HG03460 (cell line): ENCODE measurements at regions not wholly inside any gene's neighbourhood (a gene's known extent, or its start where the extent isn't known, plus 50 kb on each side); places are given as distances from the start of the nearest gene placed in this dataset.

Experiments used
- ATAC-seq: cut with Tn5 transposase; IDR thresholded peaks from one replicate; pipeline ENCODE4 v1.9.1; 2021; ENCODE audit not compliant: unreplicated experiment

DNA sequence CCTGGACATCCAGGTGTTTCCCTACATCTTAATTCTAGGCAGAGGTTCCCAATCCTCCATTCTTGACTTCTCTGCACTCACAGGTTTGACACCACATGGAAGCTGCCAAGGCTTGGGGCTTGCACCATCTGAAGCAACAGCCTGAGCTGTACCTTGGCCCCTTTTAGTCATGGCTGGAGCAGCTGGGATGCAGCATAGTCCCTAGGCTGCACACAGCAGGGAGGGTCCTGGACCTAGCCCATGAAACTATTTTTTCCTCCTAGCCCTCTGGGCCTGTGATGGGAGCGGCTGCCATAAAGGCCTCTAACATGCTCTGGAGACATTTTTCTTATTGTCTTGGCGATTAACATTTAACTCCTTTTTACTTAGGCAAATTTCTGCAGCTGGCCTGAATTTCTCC, 417.2 kb upstream of the FLRT2 start:
- no peak for ATAC-seq

DNA sequence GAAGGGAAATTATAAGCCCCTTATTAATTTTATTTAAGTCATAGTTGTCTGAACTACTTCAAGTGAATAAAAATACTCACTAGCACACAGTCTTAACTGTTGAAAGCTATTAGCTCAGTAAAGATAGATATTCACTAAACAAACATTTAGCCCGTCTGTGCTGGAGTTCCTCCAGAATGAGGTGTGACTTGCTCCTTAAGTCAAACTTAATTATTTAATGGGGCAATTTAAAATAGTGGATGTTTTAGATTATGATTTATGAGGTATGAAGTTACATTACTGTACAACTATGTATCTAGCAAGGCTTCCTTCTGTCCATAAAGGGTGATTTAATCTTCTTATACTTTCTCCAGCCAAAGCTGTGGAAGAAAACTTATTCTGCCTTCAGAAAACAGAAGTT, 414.0 kb upstream of the FLRT2 start:
- no peak for ATAC-seq

DNA sequence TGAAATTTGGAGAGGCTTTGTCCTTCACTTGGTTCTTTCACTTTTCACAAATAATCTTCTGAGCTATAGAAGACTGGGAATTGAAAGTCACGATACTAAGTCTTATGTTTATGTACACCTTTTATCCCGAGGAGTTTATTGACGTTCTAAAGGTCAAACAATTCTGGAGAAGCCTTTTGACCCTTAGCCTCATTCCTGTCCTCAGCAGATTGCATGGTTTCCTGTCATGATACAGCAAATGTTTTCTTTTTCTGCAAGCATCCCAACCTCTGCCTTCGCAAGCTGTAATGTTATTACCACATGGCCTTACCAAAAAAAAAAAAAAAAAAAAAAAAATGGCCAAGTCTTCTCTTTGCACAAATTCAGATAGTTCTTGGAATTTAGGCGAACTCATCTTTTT, 411.7 kb upstream of the FLRT2 start:
- ATAC-seq: no peak

DNA sequence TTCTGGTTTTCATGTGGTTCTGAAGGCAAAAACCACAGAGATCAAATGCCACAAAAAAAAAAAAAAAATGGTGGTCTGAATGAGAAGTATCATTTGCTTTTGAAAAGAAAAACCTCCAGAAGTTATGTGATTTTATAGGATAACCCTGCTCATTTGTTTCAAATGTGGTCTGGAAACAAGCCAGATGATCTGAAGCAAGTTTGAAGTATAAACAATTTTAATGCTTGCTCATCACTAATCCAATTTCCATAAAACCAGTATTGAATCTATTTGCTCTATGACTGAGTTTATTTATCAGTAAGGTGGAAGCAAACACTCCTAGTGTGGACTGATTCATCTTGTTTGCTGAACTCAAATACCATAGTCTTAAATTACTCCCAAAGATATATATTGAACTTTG, 407.3 kb upstream of the FLRT2 start:
- no peak for ATAC-seq

DNA sequence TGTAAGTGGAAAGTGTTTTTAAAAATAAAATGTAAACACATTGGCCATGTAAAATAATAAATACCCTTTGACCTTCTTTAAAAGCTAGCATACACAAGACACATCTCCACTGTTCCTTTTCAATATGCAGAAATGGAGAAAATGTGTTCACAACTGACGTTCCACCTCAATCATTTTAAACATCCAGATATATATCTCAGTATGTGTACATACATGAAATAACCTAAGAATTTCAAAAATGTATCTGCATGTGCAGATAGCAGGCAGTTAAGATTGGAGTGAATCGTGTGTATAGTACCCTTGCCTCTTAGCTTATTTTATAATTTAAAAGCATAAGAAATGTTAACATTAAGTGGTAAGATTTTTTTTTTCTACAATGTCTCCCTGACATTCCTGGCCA, 406.2 kb upstream of the FLRT2 start:
- no peak for ATAC-seq

DNA sequence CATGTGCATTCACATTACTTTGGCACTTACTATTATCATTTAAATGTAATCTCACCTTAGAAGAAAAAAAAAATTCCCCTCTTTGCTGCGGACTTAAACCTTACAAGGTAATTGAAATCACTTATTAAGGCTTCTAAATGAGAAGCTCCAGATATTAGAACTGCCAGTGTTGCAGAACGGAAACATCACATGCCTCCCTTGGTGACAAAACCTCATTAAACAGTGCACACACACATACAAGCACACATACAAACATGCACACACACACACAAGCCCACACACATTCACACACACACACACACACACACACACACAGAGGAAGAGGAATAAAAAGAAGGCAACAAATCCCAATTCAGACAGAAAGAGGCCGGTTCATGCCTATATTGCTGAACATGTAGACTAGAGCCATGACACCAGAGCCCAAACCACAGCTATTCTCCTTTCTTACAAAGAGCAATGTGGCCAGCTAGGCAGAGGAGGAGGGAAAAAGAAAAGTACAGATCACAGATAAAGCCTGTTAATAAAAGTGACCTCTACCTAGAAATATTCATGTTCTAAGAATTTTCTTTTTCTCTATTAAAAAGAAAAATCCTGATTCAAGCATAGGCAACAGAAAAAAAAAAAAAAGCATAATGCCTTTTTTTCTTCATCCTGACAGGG, 405.2 kb upstream of the FLRT2 start:
- ATAC-seq: no peak

DNA sequence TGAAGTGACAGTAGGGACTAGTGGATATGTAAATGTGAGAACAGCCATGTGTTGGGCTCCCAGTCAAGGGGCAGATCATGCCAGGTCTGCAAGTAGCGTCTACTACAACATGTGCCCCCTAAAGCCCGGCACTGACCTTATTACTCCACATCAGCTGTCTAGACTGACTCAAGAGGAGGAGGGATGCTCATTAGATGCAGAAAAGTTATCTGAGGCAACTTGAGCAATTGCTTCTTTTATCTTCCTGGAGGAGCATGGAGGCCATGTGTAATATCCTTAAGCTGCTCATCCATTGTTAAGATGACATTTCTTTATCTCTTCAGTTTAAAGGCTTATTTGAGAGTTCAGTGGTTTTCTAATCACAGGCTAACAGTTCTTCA, 404.7 kb upstream of the FLRT2 start:
- ATAC-seq: no peak

DNA sequence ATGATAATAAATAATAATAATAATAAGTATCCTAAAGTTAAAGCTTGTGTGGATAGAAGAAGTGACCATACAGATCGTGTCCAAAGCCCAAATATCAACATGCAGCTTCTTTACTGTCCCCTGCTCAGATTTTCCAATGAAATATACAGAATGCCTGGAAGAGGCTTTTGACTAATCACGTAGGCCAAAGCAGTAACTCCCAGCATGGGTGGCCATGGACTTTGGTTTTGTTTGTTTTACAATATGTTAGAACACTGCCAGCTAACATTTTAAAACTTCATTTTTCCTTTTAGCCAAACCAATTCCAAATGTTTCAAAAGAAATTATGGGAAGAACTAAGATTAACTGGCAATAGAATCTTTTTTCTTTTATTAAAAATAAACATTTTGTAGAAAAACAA, 400.0 kb upstream of the FLRT2 start:
- no peak for ATAC-seq

DNA sequence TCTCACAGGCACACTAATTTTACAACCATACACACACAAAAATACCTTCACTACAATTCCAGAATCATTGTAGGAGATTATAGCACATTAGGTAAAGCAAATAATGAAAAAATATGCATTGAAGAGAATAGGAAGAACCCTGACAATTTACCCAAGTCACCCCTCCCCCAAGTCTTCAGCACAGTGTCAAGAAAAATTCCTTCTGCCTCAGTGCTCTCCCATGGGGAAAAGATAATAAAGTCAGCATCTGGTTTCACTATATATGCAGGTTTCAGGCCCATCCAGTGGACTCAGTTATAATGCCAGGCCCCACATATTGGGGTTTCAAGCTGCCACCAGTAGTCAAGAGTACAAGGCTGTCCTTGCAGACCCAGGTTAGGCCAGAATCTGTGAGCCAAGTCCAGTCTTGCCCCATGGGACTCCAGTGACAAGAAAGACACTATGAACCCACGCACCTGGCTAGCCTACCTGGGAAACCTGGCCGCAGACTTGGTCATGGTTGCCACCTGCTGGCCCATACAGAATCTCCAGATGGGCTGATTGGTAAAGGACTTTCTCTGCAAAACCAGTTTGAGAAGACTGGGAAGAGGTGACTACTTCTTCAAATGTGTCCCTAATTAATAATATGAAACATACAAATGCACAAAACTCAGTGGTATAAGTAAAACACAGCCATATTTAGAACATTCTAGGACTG, 398.6 kb upstream of the FLRT2 start:
- ATAC-seq: no peak

DNA sequence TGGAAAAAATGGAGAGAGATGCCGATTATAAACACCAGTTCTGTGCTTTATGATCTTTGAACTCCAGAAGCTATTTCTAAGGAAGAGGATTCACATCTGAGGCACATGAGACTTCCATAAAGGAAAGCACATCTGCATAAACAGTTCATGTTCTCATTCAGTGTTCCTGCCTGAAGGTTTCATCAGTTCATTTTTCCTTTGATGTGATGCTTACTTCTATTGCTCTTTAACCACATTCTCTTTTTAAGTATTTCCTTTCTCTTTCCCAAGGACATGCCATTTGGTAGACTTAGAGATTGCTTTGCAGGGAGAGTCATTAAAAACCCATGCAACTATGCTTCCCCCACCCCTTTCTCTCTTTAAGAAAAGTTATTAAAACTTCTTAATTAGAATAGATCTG, 387.0 kb upstream of the FLRT2 start:
- ATAC-seq: no peak

DNA sequence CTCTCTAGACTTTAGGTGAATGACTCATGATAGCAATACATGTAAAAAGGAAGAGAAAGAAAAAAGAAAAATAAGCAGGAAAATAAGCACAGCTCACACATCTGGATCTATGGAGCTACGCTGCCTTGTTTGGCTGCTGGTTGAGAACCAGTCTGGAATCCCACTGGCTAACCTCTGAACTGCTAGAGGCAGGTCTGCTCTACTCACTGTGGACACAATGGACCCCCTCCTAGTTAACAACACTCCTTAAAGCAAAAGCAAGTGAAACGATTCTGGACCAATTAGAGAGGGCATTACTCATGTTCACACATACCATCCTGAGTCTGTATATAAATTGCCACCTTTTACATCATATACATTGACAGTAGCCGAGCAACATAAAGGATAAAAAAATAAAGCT, 383.2 kb upstream of the FLRT2 start:
- ATAC-seq: no peak

DNA sequence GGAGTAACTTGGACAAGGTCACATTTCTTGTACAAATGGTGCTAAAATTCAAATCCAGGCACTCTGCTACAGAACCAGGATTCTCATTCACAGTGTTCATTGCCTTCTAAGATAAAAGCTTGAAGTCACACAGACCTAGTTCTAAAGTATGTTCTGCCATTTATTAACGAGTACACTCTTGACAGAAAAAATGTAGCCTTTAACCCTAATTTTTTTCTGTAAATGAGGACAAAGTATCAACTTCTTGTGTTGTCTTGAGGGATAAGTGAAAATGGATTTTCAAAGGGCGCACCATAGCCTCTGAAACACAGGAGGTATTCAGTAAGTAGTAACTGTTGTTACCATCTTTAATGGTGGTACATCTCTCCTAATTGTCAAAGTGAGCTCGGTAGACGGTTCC, 379.8 kb upstream of the FLRT2 start:
- no peak for ATAC-seq

DNA sequence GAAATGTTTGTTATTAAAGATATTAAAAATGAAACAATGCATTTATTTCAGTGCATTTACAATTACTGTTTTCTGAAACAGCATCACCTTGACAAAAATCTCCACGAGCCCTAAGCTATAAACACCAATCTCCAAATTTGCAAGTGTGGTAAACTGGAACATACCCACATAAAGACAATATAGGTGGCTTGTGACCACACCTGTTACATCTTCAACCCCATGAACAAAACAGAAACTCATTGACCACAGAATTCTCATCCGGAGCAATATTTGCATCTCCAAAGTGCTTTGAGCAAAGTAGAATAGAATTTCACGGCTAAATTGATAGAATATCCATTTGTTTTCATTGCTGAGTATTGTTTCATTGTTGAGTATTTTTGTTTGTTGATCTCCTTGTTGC, 375.2 kb upstream of the FLRT2 start:
- no peak for ATAC-seq

DNA sequence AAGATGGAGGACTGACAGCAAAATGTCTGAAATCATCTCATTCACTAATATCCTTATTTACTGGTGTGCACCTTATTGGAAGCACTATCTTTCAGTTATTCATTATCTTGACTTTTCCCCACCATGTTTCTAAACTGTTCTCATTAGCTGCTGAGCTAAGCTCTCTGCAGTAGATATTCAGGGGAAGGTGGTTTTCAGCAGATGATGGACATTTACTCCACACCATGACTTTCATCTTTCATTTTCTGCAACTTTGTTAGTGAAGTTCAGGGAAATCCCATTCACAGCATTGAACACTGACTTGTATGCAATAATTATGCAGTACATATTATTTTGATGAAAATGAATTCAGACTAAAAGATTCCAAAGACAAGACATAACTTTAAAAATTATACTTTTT, 373.6 kb upstream of the FLRT2 start:
- ATAC-seq: no peak

DNA sequence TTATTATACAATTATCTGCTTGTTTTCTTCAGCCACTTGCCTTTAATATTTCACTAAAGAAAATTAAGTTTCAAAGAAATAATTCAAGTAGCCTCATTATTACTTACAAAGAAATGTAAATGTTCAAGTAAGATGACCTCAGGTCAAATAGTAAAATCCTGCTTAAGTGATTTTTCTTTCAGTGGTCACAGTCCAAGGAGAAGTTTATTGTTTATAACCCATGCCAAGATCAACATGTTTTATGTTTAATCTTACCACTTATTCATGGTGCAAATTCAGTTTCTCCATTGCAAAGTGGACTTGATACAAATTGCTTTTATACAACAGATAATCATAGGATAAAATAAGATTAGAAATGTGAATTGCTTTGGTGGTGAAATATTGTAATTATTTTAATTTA, 370.2 kb upstream of the FLRT2 start:
- ATAC-seq: no peak

DNA sequence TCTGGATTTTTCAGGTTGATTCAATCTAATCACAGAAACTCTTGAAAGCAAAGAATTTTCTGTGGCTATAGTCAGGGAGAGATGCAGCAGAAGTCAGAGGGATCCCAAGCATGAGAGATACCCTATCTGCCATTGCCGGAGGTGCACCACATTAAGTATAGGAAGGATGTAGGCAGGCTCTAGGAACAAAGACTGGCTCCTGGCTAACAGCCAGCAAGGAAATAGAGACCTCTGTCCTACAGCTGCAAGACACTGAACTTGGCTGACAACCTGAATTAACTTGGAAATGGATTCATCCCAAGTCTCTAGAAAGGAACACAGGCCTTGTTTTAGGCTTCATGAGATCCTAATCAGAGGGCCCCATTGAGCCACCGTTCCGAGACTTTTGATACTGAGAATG, 364.9 kb upstream of the FLRT2 start:
- no peak for ATAC-seq

DNA sequence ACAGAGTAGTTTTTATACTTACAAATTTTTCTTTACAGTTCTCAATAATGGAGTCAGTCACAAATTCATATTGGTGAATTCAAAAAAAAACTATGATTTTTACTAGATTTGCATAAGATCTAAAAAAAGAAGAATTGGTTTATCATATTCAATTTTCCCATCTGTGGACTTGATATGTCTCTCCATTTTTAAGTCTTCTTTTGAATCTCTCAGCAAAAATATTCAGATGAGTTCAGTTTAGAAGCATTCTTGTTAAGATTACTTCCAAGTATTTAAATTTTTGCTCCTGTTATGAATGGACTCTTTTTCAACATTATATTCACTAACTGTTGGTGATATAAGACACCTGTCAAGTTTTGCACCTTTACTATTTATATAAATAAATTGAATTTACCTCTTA, 360.6 kb upstream of the FLRT2 start:
- no peak for ATAC-seq

DNA sequence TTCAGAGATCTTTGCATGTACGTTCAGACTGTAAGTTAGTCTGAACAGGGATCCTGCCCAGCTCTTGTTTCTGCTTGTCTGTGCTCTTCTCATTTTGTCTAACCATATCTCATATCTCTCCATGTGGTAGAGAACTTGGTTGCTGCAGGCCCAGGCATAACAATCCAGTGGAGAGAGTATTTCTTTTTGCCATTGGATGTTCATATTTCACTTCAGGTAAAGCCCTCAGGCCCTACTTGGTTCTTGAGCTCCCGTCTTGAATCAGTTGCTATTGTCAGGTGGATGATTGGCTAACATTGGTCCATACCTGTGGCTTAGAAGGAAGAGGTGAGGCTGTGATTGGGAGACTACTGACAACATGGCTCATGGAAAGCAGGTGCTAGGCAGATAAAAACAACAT, 357.7 kb upstream of the FLRT2 start:
- ATAC-seq: no peak

DNA sequence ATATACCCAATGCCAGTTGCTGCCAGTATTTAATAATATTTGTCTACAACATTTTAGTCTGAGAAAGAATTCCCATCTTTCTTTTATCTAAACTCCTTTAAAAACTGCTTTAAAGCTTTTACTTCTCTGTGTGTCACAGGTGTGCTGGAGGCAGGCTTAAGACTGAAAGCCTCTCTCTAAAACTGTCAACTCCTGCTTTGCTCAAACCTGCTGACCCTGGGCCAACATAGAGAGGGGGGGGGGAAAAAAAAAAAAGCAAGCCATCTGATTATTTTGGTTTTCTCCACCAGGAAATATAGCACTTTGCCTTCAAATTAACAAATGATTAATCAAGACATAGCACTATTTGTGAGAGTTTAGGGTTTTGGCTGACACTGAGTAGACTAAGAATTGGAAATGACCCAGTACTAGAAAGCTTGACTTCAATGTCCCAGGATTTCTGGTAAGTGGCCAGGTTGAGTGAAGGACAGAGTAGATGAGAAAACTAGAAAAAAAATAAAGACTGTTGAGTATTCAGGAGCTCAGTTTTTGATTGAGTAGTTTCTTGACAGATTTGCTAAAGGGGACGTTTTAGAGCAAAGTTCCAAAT, 357.0 kb upstream of the FLRT2 start:
- no peak for ATAC-seq

DNA sequence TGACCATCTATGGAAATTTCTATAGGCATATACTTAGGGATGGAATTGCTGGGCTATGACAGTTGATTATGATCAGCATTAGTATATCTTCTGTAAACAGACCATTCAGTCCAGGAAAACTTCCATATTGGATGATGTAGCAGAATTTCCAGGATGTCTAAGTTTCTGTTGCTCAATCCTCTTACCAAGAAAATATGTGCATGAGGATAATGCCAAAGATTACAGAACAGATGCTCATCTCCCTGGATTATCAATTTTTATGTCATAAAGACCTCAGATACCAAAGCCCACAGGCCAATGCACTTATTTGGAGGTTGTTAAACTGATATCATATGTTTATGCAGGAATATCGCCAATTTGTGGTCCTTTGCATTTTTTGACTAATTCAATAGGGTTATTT, 354.4 kb upstream of the FLRT2 start:
- no peak for ATAC-seq

DNA sequence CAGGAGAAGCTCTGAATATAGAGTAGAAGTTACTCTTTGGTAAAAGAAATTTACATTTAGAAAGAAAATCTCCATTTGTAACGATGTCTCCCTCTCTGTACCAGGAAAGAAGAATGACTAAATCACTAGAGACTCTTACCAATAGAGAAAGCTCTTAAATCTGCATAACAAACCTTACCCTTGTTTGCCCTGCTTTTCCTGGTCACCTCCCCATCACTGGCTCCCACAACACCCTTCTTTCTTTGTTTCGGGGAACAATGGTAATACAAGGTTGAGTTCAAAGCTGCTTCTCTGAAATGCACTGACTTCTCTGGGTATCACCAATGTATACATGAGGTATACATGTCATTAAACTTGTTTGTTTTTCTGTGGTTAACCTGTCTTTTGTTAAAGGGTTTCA, 351.1 kb upstream of the FLRT2 start:
- ATAC-seq: no peak

DNA sequence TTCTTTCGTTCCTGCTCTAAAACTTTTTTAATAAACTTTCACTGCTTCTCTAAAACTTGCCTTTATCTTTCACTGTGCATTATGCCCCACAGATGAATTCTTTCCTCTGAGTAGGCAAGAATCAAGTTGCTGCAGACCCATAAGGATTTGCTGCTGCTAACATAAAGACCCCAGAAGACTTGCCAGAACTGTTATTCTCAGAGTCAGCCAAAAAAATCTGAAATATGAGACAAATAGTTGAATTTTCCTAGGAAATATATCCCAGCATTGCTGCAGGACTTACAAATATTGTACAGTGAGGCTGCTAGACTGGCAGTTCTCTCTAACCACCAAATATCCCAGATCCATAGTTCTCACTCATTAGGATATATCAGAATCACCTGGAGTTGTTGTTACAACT, 349.1 kb upstream of the FLRT2 start:
- ATAC-seq: no peak

DNA sequence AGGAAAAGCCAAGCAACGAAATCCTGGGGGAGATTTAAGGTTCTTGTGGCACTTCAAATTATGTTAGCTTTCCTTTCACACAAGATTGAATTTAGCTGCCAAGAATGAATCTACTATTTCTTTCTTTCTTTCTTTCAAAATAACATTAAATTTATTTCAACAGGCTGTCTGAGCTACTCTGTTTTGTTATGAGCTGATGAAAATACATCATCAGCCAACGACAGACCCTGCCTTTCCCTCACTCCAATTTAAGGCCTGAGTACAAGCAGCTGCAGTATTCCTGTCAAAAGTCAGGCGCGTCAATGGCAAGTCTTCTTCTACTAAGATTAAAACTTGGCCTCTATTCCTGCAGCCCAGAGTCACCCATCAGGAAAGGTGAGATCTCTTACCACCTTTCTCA, 347.7 kb upstream of the FLRT2 start:
- no peak for ATAC-seq
